SJSA1 (cell line): ENCODE measurements at regions not wholly inside any gene's neighbourhood (a gene's known extent, or its start where the extent isn't known, plus 50 kb on each side); places are given as distances from the start of the nearest gene placed in this dataset.
A peak's percentile ranks its signal among the peaks of the same experiment; 100 is the strongest.

ENCODE experiments used
- DNase-seq, 2 experiments: peaks; one replicate each; pipeline ENCODE4 v3.0.0-alpha.2; 2015 to 2020; ENCODE audit warnings: low spot score in 2 of 2, low read depth in 1 of 2
- H3K27ac ChIP-seq: fragments of 250-450 bp; sonication (Bioruptor Pico); 2 replicates; pipeline ENCODE4 v1.5.1; 2020; ENCODE audit warnings: mild to moderate bottlenecking, moderate library complexity
- H3K27me3 ChIP-seq: fragments of 250-450 bp; sonication (Bioruptor Pico); replicated peaks from 2 replicates; pipeline ENCODE4 v1.5.1; 2020; ENCODE audit warnings: mild to moderate bottlenecking, moderate library complexity
- H3K36me3 ChIP-seq: fragments of 250-450 bp; sonication (Bioruptor Pico); 2 replicates; pipeline ENCODE4 v1.5.1; 2020; ENCODE audit warnings: mild to moderate bottlenecking
- H3K4me1 ChIP-seq: fragments of 250-450 bp; sonication (Bioruptor Pico); replicated peaks from 2 replicates; pipeline ENCODE4 v1.6.1; 2021; ENCODE audit warnings: mild to moderate bottlenecking
- H3K4me3 ChIP-seq: fragments of 250-450 bp; sonication (Bioruptor Pico); 2 replicates; pipeline ENCODE4 v1.5.1; 2020; ENCODE audit warnings: mild to moderate bottlenecking
- H3K9me3 ChIP-seq: fragments of 250-450 bp; sonication (Bioruptor Pico); replicated peaks from 2 replicates; pipeline ENCODE4 v1.5.1; 2020; ENCODE audit warnings: mild to moderate bottlenecking

- H3K27me3 ChIP-seq = no peaks in the 10 kb centered on the region
- peaks cover 10% of the 10 kb centered on the region for H3K4me1 ChIP-seq
- H3K36me3 ChIP-seq = no peaks in the 10 kb centered on the region
- DNase-seq = no peak
- H3K4me3 ChIP-seq = no peak overlapping the region
- H3K9me3 ChIP-seq = no peaks in the 10 kb centered on the region
- H3K27ac ChIP-seq = no peak overlapping the region
Measured at GRCh38 chr12:114958538-114958937, 274.6 kb upstream of the TBX3 start.

GRCh38 chr12:114957225-114957624, 273.2 kb upstream of the TBX3 start:
- Histone ChIP-seq H3K27ac (no peak overlapping the region), H3K4me1 (peaks cover 10% of the 10 kb centered on the region), H3K4me3 (no peak overlapping the region), H3K36me3 (no peaks in the 10 kb centered on the region), H3K9me3 (no peaks in the 10 kb centered on the region), H3K27me3 (no peaks in the 10 kb centered on the region)
- DNase-seq = no peak

DNA sequence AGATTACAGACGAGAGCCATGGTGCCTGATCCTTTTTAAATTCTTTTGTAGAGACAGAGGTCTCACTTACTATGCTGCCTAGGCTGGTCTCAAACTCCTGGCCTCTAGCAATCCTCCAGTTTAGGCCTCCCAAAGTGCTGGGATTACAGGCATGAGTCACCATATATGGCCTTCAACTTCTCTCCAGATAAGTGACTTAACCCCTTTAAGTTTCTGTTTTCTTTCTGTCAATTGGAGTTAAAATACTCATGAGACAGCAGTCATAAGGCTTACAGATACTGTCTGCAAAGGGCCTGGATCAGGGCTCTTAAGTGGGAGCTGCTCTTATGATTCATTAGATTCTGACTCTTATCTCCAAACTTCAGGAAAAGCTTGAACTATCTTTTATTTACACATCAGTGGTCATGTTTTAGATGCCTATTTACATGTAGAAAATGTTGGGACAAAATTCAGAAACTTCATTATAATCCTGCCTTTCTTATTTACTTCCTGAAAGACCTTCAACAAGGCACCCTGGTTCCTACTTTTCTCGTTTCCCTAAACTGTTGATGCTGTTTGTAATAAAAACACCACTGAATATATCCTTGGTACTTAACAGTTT, 271.5 kb upstream of the TBX3 start:
- DNase-seq = peak in 1 of 2 experiments; percentile 12
- H3K4me3 ChIP-seq = no peak overlapping the region
- no peaks in the 10 kb centered on the region for H3K9me3 ChIP-seq
- H3K27ac ChIP-seq = no peak overlapping the region; the same call in 1 of the 2 replicates
- H3K36me3 ChIP-seq = no peaks in the 10 kb centered on the region
- H3K27me3 ChIP-seq = no peaks in the 10 kb centered on the region
- H3K4me1 ChIP-seq = peaks cover 10% of the 10 kb centered on the region

GRCh38 chr12:114954511-114955055, 270.6 kb upstream of the TBX3 start:
- Histone ChIP-seq H3K4me3 (no peak overlapping the region), H3K9me3 (no peaks in the 10 kb centered on the region), H3K36me3 (no peaks in the 10 kb centered on the region), H3K4me1 (peaks cover 13% of the 10 kb centered on the region), H3K27me3 (no peaks in the 10 kb centered on the region), H3K27ac (no peak overlapping the region)
- DNase-seq = no peak

- no peaks in the 10 kb centered on the region for H3K9me3 ChIP-seq
- DNase-seq = no peak
- H3K27ac ChIP-seq = no peak overlapping the region
- H3K4me3 ChIP-seq = no peak overlapping the region
- no peaks in the 10 kb centered on the region for H3K36me3 ChIP-seq
- peaks cover 31% of the 10 kb centered on the region for H3K4me1 ChIP-seq
- H3K27me3 ChIP-seq = no peaks in the 10 kb centered on the region
Measured at GRCh38 chr12:114952573-114953271, 268.7 kb upstream of the TBX3 start.

GRCh38 chr12:114949058-114949820, 265.3 kb upstream of the TBX3 start:
- H3K9me3 ChIP-seq = no peaks in the 10 kb centered on the region; the same call in 1 of the 2 replicates
- peaks cover 26% of the 10 kb centered on the region for H3K4me1 ChIP-seq
- no peak overlapping the region for H3K4me3 ChIP-seq
- DNase-seq = peak; percentile 61 to 84
- no peaks in the 10 kb centered on the region for H3K27me3 ChIP-seq
- peak overlapping the region; percentile 77 for H3K27ac ChIP-seq
- no peaks in the 10 kb centered on the region for H3K36me3 ChIP-seq

DNA sequence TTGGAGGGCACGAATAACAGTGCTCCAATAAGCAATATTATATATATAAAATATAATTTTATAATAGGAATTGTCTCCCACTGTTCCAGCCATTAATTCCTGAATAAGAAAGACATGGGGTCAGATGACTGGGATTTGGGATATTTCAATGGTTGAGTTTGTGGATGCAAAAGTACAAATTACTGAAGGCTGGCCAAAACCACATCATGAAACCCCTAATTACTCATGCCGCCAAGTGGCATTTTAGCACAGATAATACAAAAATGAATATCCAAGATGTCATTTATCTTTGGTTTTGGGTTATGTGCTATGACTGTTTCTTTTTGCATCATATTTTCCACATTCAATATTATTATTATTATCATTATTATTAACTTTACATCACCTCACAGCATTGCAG, 261.4 kb upstream of the TBX3 start:
- Histone ChIP-seq H3K36me3 (no peaks in the 10 kb centered on the region), H3K4me3 (no peak overlapping the region), H3K27ac (no peak overlapping the region), H3K9me3 (peaks cover 1% of the 10 kb centered on the region; the same call in 1 of the 2 replicates), H3K4me1 (peaks cover 21% of the 10 kb centered on the region), H3K27me3 (no peaks in the 10 kb centered on the region)
- no peak for DNase-seq

DNA sequence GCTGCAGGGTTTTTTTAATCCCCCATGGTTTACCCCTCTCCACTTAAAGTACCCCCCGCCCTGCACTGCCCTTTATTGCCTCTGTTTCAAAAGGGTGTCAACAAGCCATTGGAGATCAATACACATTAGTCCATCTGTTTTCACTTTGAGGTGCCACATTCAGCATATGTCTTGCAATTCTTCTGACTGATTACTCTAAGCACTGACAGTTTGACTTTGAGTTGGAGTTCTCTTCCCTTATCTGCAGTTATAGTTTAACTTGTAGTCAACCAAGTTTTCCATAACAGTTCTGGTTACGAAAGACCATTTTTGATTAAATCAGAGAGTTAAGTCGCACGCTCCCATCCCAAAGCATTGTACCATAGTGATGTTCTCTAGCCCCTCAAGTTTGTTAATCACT, 260.8 kb upstream of the TBX3 start:
- Histone ChIP-seq H3K27ac (no peak overlapping the region), H3K27me3 (no peaks in the 10 kb centered on the region), H3K36me3 (no peaks in the 10 kb centered on the region), H3K4me3 (no peak overlapping the region), H3K9me3 (peaks cover 8% of the 10 kb centered on the region; the same call in 1 of the 2 replicates), H3K4me1 (peaks cover 19% of the 10 kb centered on the region)
- no peak for DNase-seq

- H3K27ac ChIP-seq = no peak overlapping the region
- peaks cover 8% of the 10 kb centered on the region; the same call in 1 of the 2 replicates for H3K9me3 ChIP-seq
Measured at GRCh38 chr12:114943601-114944000, 259.6 kb upstream of the TBX3 start.

GRCh38 chr12:114938487-114939210, 254.7 kb upstream of the TBX3 start:
- DNase-seq = no peak
- H3K4me1 ChIP-seq = peaks cover 29% of the 10 kb centered on the region
- no peaks in the 10 kb centered on the region for H3K27me3 ChIP-seq
- H3K36me3 ChIP-seq = no peaks in the 10 kb centered on the region
- H3K27ac ChIP-seq = no peak overlapping the region
- H3K4me3 ChIP-seq = no peak overlapping the region
- H3K9me3 ChIP-seq = peaks cover 8% of the 10 kb centered on the region; the same call in 1 of the 2 replicates

More at GRCh38 chr12:114943601-114944000, 259.6 kb upstream of the TBX3 start:
- no peak for DNase-seq
- no peaks in the 10 kb centered on the region for H3K27me3 ChIP-seq
- no peaks in the 10 kb centered on the region for H3K36me3 ChIP-seq
- H3K4me1 ChIP-seq = peaks cover 8% of the 10 kb centered on the region
- no peak overlapping the region for H3K4me3 ChIP-seq

DNA sequence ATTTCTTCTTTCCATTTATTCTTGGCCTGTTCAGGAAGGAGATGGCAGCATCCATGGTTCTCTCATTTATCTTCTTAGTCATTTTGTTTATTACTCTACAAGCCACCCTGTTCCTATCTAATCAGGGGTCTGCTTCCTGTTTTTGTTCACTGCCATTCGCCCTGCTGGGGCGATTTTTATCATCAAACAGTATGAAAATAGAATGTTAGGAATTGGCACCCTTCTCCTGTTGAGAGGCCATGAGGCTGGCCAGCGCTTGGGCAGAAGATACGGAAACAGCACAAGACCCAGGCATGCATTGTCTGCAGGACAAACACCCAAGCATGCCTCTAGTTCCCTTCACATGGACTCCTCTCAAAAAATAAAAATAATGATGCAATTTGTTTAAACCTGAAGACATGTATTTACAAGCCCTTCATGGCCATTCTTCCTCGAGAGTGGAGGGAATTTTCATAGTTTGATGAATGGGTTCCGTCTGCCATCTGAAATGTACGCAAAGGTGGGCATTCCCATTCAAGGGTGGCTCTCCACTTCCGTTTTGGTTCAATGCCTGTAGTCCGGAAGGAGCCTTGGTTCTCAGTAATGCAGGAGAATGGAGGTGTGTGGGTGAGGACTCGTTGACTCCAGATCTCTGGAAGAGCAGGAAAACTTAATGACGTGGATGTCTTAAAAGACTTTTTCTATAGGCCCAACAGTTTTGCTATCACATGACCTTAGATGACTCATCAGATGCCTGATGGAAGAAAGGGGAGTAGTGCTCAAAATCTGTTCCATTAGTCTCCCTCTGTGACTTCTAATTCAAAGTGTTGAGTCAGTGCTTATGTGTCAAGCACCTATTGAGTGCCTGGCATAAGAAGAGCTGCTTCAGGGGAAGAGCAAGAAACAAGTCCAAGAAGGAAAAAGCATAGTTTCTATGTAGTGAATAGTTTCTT, 252.4 kb upstream of the TBX3 start:
- peak in 1 of 2 experiments; percentile 33 for DNase-seq
- H3K27ac ChIP-seq = 0 out of 2 replicates have a peak overlapping the region, but pooled peaks have one; percentile 10

GRCh38 chr12:114935658-114936057, 251.7 kb upstream of the TBX3 start:
- Histone ChIP-seq H3K4me1 (peaks cover 38% of the 10 kb centered on the region), H3K9me3 (peaks cover 10% of the 10 kb centered on the region; the same call in 1 of the 2 replicates), H3K27me3 (no peaks in the 10 kb centered on the region), H3K36me3 (no peaks in the 10 kb centered on the region), H3K4me3 (no peak overlapping the region), H3K27ac (no peak overlapping the region)
- DNase-seq = no peak

More for the DNA sequence above, 252.4 kb upstream of the TBX3 start:
- H3K4me1 ChIP-seq = peaks cover 38% of the 10 kb centered on the region
- no peak overlapping the region for H3K4me3 ChIP-seq
- H3K9me3 ChIP-seq = peaks cover 8% of the 10 kb centered on the region; the same call in 1 of the 2 replicates
- H3K27me3 ChIP-seq = no peaks in the 10 kb centered on the region
- H3K36me3 ChIP-seq = no peaks in the 10 kb centered on the region
